ENCODE measurements at regions not wholly inside any gene's neighbourhood (a gene's known extent, or its start where the extent isn't known, plus 50 kb on each side); places are given as distances from the start of the nearest gene placed in this dataset.

DNA sequence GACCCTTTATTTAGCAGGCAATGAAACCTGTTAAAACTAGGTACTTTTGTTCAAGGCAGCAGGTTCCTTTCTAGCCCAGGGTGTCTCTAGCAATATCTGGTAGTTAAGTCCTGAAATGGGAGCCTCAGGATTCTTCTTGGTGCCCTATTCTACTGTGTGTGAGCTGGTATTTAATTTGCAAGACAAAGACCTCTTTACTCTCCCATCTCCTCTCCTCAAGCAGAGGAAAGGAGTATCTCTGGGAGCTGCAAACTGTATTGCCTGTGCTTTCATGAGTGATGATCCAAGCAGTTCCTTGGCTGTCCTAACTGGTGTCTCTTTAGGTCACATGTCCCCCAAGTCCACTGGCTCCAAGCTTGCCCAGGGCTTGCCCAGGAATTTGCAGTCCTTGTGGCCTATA lies 188.2 kb downstream of the SI start:
- H3K4ac ChIP-seq (ENCODE audit: low read depth, low read length), result no peak overlapping the region
- Mint-ChIP-seq H3K4me1 (peaks cover 14% of the 10 kb centered on the region in 2 experiments), H3K36me3 (ENCODE audit: insufficient read depth in 1 of 3, low read depth in 3 of 3) (peaks cover 0 to 9% (median 2%) of the 10 kb centered on the region in 3 experiments; a peak in 3 of 7 replicates), H3K9me3 (peaks cover 0 to 5% of the 10 kb centered on the region in 2 experiments; a peak in 4 of 5 replicates), H3K4me3 (no peak overlapping the region), H3K27me3 (ENCODE audit: low read depth) (no peaks in the 10 kb centered on the region), H3K27ac (peak overlapping the region in 1 of 3 experiments; percentile 40; a peak in 2 of 7 replicates)
- no peak overlapping the region for H3K18ac ChIP-seq (ENCODE audit: insufficient read length, low read depth, low read length)
- no peak overlapping the region for H3K9ac ChIP-seq (ENCODE audit: extremely low read depth, insufficient read length, low read length)
- no peak overlapping the region for H2BK5ac ChIP-seq (ENCODE audit: insufficient read length, low read length)
- H3K4me2 ChIP-seq (ENCODE audit: insufficient read depth, insufficient read length, low read length), result no peak overlapping the region
- no peak overlapping the region for H4K91ac ChIP-seq (ENCODE audit: insufficient read length, low read depth, low read length)
- DNase-seq, result no peak
- H3K14ac ChIP-seq (ENCODE audit: insufficient read depth, low read length), result no peak overlapping the region
- TF ChIP-seq, protein P1, sequence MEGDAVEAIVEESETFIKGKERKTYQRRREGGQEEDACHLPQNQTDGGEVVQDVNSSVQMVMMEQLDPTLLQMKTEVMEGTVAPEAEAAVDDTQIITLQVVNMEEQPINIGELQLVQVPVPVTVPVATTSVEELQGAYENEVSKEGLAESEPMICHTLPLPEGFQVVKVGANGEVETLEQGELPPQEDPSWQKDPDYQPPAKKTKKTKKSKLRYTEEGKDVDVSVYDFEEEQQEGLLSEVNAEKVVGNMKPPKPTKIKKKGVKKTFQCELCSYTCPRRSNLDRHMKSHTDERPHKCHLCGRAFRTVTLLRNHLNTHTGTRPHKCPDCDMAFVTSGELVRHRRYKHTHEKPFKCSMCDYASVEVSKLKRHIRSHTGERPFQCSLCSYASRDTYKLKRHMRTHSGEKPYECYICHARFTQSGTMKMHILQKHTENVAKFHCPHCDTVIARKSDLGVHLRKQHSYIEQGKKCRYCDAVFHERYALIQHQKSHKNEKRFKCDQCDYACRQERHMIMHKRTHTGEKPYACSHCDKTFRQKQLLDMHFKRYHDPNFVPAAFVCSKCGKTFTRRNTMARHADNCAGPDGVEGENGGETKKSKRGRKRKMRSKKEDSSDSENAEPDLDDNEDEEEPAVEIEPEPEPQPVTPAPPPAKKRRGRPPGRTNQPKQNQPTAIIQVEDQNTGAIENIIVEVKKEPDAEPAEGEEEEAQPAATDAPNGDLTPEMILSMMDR (conservative IDR thresholded peaks at IDR 0.05), result no peak
- H2BK15ac ChIP-seq (ENCODE audit: low read depth, low read length), result no peak overlapping the region
- no peak overlapping the region for H3K56ac ChIP-seq (ENCODE audit: insufficient read length, low read depth, low read length)
- H2BK20ac ChIP-seq (ENCODE audit: low read depth, low read length, poor library complexity, severe bottlenecking), result no peak overlapping the region
- no peak overlapping the region for H4K5ac ChIP-seq (ENCODE audit: insufficient read length, low read depth, low read length)
- H2AK5ac ChIP-seq (ENCODE audit: insufficient read length, low read length), result no peak overlapping the region
- H3T11ph ChIP-seq (ENCODE audit: low read length), result no peak overlapping the region
- no peaks in the 10 kb centered on the region for H3K23me2 ChIP-seq (ENCODE audit: insufficient read length, low read depth, low read length, poor library complexity, severe bottlenecking)
- H3K79me2 ChIP-seq (ENCODE audit: insufficient read depth, low read length), result no peaks in the 10 kb centered on the region
- H4K8ac ChIP-seq (replicated peaks; ENCODE audit: insufficient read length, low read depth, low read length), result no peak overlapping the region
- H3K4me1 ChIP-seq (ENCODE audit: insufficient read depth, low read length), result peaks cover 2% of the 10 kb centered on the region; the same call in 1 of the 2 replicates
- no peak overlapping the region for H2BK120ac ChIP-seq (ENCODE audit: low read depth, low read length, poor library complexity, severe bottlenecking)
- H3K27ac ChIP-seq (ENCODE audit: insufficient read length, low read depth, low read length), result no peak overlapping the region
- H3K9me3 ChIP-seq (ENCODE audit: control insufficient read depth, low read depth, low read length), result no peaks in the 10 kb centered on the region
- H3K23ac ChIP-seq (ENCODE audit: insufficient read length, low read depth, low read length), result no peak overlapping the region
- H2AFZ ChIP-seq (ENCODE audit: low read length), result no peak overlapping the region
- H3K79me1 ChIP-seq (ENCODE audit: insufficient read depth, low read depth, low read length, poor library complexity, severe bottlenecking), result no peaks in the 10 kb centered on the region
- H3K27me3 ChIP-seq (ENCODE audit: insufficient read depth, low read length), result no peaks in the 10 kb centered on the region
- no peak overlapping the region for H2BK12ac ChIP-seq (ENCODE audit: insufficient read length, low read depth, low read length)
- no peaks in the 10 kb centered on the region for H4K20me1 ChIP-seq (ENCODE audit: control insufficient read depth, insufficient read depth, insufficient read length)
